ENCODE measurements at regions not wholly inside any gene's neighbourhood (a gene's known extent, or its start where the extent isn't known, plus 50 kb on each side); places are given as distances from the start of the nearest gene placed in this dataset.

- TF ChIP-seq EZH2 (IDR thresholded peaks at IDR 0.05; ENCODE audit: low read depth, low read length, severe bottlenecking) (no peak), EP300 (IDR thresholded peaks at IDR 0.05; ENCODE audit: borderline replicate concordance in 1 of 2, low read depth in 2 of 2, low read length in 2 of 2) (no peak), SIX5 (IDR thresholded peaks at IDR 0.05; ENCODE audit: low read depth, low read length) (no peak), CTCF (IDR thresholded peaks at IDR 0.05; ENCODE audit: control extremely low read depth in 1 of 3, insufficient read depth in 1 of 3, low read depth in 1 of 3, low read length in 3 of 3) (no peak), YY1 (IDR thresholded peaks at IDR 0.05; ENCODE audit: low read depth, low read length) (no peak), E2F6 (IDR thresholded peaks at IDR 0.05) (no peak), ATF3 (IDR thresholded peaks at IDR 0.05; ENCODE audit: insufficient read depth, low read depth, low read length) (no peak), NRF1 (IDR thresholded peaks at IDR 0.05; ENCODE audit: low read depth, low read length) (no peak), POLR2AphosphoS5 (IDR thresholded peaks at IDR 0.05; ENCODE audit: low read depth, low read length) (no peak), RNF2 (IDR thresholded peaks at IDR 0.05; ENCODE audit: borderline replicate concordance, low read depth, low read length, missing control alignments, poor library complexity, severe bottlenecking) (no peak), EGR1 (IDR thresholded peaks at IDR 0.05; ENCODE audit: borderline replicate concordance, low read depth, low read length) (no peak), CBX5 (IDR thresholded peaks at IDR 0.05; ENCODE audit: low read depth, low read length) (no peak)
Observed at GRCh38 chr5:35316611-35317274, 86.5 kb upstream of the PRLR start.

Measured in H1 (cell line).